EH (cell line): ENCODE measurements at regions not wholly inside any gene's neighbourhood (a gene's known extent, or its start where the extent isn't known, plus 50 kb on each side); places are given as distances from the start of the nearest gene placed in this dataset.

Experiments used
- DNase-seq: peaks from one replicate; pipeline ENCODE4 v3.0.0-alpha.2; 2015; ENCODE audit warnings: low read depth

DNA sequence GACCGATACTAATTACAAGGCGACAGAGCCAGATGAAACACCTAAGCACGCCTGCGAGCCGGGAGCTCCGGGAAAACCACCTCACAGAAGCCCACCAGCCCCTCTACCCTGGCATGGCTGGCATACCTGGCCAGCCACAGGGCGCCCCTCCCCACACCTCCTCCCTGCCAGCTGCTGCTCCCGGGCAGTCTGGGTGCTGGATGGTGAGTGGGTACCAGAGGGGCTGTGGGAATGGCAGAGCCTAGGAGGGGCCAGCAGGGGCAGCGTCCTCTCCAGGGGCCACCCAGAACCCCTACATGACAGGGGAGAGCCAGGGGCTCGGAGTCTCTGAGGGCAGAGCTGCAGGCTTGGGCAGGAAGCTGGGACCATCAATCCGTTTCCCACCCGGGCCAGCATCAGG is 58.7 kb upstream of the GPC1 start:
- DNase-seq: no peak

- DNase-seq: no peak
Measured at GRCh38 chr2:240377366-240377765, 58.1 kb upstream of the GPC1 start.

GRCh38 chr2:240379089-240379636 is 56.3 kb upstream of the GPC1 start:
- DNase-seq: no peak

GRCh38 chr2:240383099-240383758 is 52.2 kb upstream of the GPC1 start:
- no peak for DNase-seq

DNA sequence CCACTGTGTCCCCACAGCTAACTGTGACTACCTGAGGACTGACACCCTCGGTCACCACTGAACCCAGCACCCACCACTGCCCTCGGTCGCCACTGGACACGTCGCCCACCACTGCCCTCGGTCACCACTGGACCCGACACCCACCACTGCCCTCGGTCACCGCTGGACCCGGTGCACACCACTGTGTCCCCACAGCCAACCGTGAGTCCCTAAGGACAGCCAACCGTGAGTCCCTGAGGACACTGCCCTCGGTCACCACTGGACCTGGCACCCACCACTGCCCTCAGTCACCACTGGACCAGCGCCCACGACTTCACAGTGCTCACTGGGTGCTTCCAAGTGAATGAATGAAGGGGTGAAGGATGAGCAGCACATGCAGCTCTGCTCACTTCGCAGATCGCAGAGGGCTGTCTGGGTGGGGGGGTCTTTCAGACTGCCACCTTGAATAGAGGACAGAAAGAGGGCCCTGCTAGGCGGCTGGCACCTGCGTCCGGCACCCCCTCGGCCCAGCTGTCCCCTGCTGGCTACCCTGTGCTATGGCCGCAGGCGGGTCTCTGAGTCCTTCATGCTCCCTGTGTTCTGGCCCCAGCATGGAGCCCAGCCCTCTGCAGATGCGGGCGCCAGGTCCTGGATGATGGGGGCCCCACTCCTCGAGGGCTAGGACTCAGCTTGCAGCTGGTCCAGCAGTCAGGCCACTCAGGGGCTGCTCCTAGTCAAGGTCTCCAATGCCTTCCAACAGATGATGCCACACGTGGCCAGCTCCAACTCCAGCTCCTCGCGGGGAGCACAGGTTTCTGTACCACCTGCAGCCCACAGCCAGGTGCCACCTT is 51.4 kb upstream of the GPC1 start:
- no peak for DNase-seq

DNA sequence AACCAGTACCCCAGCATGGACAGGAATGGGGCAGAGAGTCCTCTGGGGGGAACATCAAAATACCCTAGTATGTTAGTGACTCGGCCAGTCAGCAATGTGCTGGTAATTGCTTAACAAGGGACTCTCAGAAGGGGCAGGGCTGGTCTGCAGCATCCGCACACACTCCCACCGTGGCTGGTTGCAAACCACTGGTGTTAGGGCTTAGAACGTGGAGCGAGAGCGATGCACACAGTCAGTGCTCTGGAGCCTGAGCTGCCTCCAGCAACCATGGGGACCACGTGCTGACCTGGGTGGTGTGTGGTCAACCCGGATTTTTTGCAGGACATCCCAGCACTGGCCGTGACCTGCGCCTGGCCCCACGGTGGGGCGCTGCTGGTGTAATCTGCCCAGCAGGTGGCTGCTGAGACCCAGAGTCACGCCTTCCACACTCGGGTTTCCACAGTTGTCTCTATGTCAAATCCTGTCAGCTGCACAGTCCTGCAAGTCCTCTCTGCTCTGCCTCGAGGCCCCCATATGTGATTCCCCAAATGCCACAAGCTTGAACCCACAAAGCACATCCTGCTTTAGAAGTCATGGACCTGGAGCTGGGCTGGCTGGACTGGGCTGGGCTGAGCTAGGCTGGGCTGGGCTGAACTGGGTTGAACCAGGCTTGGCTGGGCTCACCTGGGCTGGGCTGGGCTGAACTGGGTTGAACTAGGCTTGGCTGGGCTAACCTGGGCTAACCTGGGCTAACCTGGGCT is 50.6 kb upstream of the GPC1 start:
- DNase-seq: peak; percentile 28

- DNase-seq: peak; percentile 39
Measured at GRCh38 chr2:240385451-240386161, 49.9 kb upstream of the GPC1 start.
